HG03432 (cell line): ENCODE measurements at regions not wholly inside any gene's neighbourhood (a gene's known extent, or its start where the extent isn't known, plus 50 kb on each side); places are given as distances from the start of the nearest gene placed in this dataset.
"Not testable (repeated sequence)": the region's sequence is repeated elsewhere in the genome, so short reads cannot be mapped to it uniquely, and the experiment has no call there.

ENCODE experiments used
- ATAC-seq: cut with Tn5 transposase; IDR thresholded peaks from one replicate; pipeline ENCODE4 v1.9.1; 2021; ENCODE audit warnings: mild to moderate bottlenecking, moderate library complexity; ENCODE audit not compliant: unreplicated experiment

- ATAC-seq = not testable (repeated sequence)
Measured at GRCh38 chr11:116667318-116667717, 105.5 kb downstream of the BUD13 start.

- not testable (repeated sequence) for ATAC-seq
Measured at GRCh38 chr11:116666673-116667249, 106.0 kb downstream of the BUD13 start.

- ATAC-seq = no peak
Measured at GRCh38 chr11:116665523-116665922, 107.3 kb downstream of the BUD13 start.

GRCh38 chr11:116661056-116661455, 111.7 kb downstream of the BUD13 start:
- ATAC-seq = no peak

- no peak for ATAC-seq
Measured at GRCh38 chr11:116660011-116660410, 112.8 kb downstream of the BUD13 start.

GRCh38 chr11:116658876-116659535, 113.8 kb downstream of the BUD13 start:
- ATAC-seq = no peak

- no peak for ATAC-seq
Measured at GRCh38 chr11:116657842-116658825, 114.7 kb downstream of the BUD13 start.

GRCh38 chr11:116656011-116656410, 116.8 kb downstream of the BUD13 start:
- no peak for ATAC-seq

GRCh38 chr11:116654526-116654925, 118.3 kb downstream of the BUD13 start:
- no peak for ATAC-seq

- ATAC-seq = no peak
Measured at GRCh38 chr11:116653206-116653605, 119.6 kb downstream of the BUD13 start.

GRCh38 chr11:116651737-116652237, 121.0 kb downstream of the BUD13 start:
- no peak for ATAC-seq

- no peak for ATAC-seq
Measured at GRCh38 chr11:116651098-116651736, 121.6 kb downstream of the BUD13 start.

- no peak for ATAC-seq
Measured at GRCh38 chr11:116650052-116650451, 122.7 kb downstream of the BUD13 start.

GRCh38 chr11:116649268-116649667, 123.5 kb downstream of the BUD13 start:
- no peak for ATAC-seq

GRCh38 chr11:116648247-116649174, 124.3 kb downstream of the BUD13 start:
- ATAC-seq = no peak

- no peak for ATAC-seq
Measured at GRCh38 chr11:116647305-116648080, 125.3 kb downstream of the BUD13 start.

- no peak for ATAC-seq
Measured at GRCh38 chr11:116646191-116646590, 126.6 kb downstream of the BUD13 start.

- ATAC-seq = no peak
Measured at GRCh38 chr11:116644941-116645305, 127.9 kb downstream of the BUD13 start.
